GM19395 (cell line): ENCODE measurements at regions not wholly inside any gene's neighbourhood (a gene's known extent, or its start where the extent isn't known, plus 50 kb on each side); places are given as distances from the start of the nearest gene placed in this dataset.

Experiments
- ATAC-seq: cut with Tn5 transposase; IDR thresholded peaks from one replicate; pipeline ENCODE4 v1.9.1; 2021; ENCODE audit warnings: mild to moderate bottlenecking, moderate library complexity; ENCODE audit not compliant: unreplicated experiment

DNA sequence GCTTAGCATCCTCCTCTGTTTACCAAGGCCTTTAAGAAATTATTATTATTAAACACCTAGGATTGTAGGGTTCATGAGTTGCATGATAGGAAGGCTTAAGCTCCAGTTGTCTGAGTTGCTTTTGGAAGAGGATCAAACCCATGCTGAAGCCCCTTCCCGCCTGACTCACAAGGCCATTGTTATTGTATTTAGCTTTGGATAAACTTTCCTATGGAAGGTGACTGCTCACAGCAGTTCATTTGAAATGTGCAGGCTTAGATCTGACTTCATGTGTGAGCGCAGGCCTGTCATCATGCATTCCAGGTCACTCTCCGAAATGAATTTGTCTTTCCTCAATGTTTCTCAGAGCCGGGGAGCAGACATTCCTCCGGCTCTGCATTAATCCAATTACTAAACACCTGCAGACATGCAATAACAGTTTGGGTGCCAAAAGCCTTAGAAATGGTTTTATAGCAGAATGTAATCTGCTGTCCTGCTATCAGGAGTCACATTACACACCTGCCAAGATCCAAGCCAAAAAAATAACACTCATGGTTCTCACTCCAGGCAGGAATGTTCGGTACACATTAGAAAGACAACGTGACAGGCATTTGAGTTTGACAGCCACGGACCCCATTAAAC, 119.9 kb downstream of the OSR1 start:
- no peak for ATAC-seq

DNA sequence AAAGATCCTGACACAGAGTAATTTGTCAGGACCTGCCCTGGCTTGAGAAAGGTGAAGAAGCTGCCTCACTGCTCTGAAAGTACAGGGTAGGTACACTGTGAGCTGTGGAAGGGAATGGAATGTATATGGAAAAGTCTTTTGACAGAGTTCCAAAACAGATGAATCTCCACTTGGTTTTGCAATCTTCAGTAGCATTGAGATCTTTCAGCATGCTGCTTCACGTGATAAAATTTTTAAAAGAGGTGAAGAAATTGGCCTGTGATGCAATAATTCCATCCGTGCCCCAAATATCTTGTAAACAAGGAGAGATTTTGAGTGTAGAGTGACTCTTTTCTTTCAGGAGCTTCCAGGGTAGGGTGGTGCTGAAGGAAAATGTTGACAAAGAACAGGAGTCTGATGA, 123.1 kb downstream of the OSR1 start:
- ATAC-seq, result no peak

DNA sequence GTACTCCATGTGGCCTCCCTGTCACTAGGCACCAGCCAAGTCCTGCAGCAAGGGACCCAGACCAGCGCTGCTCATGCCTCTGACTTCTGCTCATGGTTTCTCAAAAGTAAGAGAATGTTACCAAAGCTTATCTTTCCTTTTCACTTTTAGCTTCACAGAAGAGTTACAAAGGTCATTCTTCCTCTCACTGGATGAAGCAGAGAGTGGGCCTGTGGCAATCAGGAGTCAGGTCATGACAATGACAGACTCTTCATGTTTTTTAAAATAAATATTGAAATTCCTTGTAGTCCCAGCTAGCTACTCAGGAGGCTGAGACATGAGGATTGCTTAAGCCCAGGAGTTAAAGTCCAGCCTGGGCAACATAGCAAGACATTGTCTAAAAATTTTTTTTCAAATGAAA, 126.1 kb downstream of the OSR1 start:
- no peak for ATAC-seq

DNA sequence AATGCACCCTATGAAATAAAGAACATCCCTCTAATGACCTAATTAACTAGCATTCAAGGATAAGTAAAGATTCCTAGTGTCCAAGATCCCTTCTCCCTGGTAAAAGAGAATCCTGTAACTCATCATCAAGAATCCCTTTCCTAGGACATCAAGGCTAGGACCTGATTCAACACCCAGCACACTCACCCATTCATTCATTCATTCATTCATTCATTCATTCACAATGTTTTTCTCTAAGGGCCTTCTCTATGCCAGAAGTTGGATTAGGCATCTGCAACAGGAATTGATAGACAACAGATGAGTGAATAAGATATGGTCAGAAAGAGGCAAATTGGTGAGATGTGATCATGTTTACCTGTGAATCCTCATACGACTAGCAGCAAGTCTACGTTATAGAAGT, 126.8 kb downstream of the OSR1 start:
- no peak for ATAC-seq

DNA sequence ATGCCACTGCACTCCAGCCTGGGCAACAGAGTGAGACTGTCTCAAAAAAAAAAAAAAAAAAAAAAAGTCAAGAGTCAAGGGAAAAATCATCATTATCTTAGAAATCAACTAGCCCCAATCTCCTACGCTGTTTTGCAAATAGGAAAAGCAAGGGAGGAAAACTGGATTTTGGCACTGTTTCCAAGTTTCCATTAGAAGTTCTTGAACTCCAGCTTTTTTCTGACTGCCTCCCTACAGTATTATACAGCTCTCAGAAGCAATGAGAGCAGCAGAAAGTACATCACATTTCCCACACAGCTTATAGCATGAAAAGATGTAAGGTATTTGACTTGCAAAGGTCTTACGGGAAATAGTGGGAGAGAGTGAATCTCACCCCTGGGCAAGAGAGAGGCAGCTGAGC, 127.8 kb downstream of the OSR1 start:
- ATAC-seq, result no peak

DNA sequence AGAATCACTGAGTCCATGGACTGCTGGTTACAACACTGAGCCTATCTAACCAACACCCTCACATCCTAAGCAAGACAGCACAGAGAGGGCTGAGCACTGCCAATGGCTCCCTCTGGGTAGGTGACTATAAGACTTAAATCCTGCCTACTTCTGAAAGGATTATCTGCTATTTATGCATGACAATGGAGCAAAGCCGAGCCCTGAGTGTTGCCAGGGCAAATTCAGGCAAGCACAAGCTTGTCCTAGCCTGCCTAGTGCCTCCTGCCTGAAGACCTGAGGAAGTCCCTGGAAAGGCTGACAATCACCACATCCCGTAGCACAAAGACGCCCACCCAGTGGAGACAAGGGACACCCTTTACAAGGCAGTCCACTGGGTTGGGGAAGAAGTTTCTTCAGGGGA, 129.7 kb downstream of the OSR1 start:
- ATAC-seq, result no peak

DNA sequence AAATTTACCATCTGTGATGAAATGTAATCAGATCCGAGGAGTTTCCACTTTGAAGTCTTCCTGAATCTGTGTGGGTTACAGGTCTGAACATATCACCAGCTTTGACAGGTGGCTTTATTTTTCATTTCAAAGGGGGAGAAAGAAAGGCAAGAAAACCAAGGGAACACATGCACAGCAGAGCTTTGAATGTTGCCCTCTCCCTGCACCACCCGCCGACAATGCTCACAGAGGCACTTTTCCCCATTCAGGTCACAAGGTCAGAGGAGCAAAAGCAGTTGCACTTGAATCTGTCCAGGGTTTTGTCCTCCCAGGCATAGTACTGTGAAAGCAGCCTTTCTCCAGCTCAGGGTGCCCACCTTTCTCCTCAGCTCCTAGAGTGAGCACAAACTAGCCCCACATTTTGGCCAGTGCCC, 130.2 kb downstream of the OSR1 start:
- ATAC-seq, result no peak

DNA sequence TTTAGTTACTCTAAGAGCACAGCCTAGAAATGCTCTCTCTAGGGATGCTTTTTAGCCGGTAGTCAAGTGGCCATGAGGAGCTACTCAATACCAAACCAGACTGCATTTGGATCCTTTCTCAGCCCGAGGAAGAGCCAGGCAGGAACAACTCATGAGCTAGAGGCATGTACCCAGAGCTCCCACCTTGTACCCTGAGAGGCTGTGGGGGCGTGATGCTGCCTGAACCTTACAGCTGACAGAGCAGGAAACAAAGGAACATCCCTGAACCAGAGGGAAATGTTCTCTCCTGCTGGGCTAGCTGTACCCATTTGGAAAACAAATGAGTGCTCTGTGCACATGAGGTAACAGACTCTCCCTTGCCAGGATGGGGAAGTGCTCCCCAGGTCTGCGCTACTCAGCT, 131.6 kb downstream of the OSR1 start:
- no peak for ATAC-seq

DNA sequence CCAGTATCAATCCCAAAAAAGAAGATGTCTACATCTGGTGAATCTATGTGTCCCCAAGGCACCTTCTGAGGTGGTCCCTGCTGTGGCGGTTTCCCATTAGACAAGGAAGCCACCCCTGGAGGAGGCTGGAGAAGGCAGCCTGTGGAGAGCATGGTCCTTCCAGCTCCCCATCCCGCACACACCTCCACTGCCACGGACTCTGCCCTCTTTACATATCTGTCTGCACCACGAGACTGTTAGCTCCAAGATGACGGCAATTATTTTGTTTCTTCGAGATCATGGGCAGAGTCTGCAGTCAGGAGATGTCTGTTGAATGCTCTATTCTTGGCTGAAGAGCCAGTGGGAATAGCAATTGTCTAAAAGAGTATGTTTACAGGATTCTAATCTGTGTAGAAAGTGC, 132.0 kb downstream of the OSR1 start:
- ATAC-seq, result no peak

DNA sequence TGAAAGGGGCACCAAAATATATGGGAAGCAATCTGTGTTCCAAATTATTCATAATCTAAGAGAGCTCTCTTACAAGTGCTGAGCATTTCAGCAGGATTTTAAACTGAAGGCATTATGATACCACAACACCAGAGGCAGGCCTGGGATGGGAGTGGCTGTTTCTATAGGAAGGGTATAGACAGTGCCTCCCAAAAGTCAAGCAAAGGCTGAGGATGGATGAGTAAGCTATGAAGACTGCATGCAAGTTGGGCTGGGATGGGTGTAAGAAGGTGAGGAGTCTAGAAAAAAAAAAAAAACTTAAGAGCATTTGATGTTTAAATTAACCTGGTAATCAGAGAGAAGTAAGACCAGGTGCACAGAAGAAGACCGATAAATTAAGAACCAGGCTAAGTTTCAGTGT, 132.5 kb downstream of the OSR1 start:
- no peak for ATAC-seq

DNA sequence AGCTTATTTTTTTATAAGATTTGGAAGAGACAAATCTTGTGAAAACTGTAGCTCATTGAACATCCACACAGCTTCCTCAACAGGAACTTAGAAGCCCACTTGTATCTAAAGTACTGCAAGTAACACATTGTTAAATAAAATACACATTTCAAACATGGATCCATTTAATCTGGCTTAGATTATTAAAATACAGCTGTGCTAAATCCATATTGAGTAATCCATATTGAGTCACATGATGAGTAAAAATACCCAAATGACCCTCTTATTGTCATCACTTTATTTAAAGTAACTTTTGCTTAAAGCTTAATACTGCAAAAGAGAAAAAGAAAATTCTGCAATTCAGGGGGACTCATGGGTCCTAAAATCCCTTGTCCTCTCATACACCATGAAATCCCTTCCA, 133.3 kb downstream of the OSR1 start:
- no peak for ATAC-seq

DNA sequence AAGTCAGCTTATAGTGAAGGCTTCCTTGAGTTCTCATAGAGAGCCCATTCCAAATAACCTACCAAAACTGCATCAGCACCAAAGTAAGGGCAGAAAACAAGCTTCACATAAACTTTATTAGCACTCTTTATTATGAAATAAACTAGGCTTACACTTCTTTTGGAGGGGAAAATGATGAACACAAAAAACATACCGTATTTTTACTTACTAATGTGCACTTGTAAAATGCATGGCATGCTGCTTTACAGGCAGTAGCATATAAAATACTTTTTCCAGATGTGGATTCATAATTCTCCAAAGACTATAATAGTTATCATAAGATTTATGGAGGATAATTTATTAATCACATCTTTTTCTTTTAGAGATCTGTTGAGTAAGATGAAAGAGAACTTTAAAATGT, 133.9 kb downstream of the OSR1 start:
- ATAC-seq, result no peak

DNA sequence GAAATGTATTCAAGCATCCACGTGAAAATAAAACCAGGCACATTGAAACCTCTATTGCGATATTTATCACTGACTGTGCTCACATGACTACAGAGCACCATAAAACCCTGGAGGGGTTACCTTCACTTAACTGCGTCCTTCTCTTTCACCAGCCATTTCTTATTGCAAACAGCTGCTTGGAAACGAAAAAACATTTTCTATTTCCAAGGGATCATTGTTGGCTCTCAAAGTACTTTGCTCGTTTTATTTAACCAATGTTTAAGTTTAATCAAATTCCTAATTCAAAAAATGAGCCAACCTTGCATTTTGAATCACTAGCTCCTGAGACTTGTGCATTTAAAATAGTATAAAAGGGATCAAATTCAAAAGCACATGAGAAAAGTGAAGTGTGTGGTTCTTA, 134.4 kb downstream of the OSR1 start:
- ATAC-seq, result no peak

DNA sequence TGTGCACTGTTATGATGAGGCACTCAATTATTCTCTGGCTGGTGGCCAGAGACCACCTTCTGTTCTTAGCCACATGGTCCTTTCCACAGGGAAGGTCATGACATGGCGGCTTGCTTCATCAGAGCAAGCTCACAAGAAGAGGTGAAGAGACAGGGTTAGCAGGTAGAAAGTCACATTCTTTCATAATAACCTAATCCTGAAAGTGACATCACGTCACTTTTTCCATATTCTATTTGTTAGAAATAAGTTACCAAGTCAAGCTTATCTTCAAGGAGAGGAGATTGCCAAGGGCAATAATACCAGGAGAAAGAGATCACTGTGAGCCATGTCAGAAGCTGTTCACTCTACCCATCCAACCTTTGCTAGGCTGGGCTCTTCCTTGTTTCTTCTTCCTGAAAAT, 139.4 kb downstream of the OSR1 start:
- no peak for ATAC-seq

DNA sequence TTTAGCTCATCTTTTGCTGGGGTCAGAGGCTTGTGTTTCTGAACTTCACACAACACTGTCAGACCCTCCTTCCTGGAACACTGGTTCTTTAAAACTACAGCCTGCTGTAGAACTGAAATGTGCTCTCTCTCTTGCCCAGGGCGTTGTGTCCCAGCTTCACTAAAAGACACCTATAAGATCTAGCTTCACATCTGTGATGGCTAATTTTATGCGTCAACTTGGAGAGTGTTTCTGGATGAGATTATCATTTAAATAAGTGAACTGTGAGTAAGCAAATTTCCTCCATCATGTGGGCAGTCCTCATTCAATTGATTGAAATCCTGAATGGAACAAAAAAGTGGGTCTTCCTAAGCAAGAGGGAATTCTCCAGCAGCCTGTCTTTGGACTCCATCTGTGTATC, 140.3 kb downstream of the OSR1 start:
- ATAC-seq, result no peak

DNA sequence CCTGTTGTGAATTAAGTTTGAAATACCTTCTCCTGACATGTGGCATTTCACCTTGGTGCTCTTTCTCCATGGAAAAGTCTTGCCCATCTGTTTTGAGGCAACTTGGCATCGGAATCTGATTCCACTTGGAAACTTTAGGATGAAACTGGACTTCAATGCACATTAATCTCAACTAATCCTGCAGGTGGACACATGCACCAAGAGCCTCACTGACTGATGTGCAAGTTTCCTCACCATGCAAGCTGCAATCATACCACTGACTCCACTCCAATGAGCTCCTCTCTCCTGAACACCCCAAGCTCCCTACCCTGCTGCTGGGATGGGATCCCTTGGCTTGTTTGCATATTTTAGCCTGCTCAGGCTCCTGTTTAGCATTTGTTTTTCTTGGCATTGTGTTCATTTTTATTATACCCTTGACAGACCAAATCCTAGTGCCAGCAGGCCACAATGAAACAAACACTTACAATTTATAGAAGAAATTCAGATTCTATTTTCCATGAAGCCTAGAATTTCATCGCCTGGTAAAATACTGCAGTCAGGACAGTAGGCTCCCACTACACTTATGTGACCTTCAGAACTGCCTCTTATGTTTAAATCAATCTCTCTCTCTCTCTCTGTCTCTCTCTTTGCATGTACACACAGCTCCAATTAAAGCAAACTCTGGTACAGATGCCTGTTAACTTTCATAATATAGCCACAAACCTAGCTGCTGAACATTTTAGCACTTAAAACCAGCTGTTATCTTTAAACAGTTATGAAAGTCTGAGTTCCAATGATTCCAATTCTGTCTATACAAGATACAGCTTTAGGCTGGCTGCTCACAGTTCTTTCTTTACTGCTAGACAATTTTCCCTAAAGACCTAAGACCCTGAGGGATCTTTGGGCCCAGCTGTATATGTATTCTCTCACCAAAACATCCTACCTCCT, 141.5 kb downstream of the OSR1 start:
- ATAC-seq, result no peak

DNA sequence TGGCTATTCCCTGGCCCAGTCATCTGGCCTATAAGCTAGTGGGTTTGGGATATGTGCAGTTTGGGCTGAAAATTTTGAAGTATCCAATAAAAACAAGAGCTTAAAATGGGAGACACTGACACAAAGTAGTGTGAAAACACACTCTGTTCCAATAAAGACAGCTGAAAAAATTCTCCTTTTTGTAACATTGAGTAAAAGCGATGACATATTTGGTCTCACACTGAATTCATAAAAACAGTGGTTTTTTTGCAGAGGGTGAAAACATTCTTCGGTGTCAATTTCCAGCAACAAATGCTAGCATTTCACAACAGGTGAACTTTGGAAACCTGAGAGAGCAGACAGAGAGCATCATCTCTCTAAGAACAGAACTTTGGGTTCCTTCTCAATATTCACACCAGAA, 142.2 kb downstream of the OSR1 start:
- ATAC-seq, result no peak

DNA sequence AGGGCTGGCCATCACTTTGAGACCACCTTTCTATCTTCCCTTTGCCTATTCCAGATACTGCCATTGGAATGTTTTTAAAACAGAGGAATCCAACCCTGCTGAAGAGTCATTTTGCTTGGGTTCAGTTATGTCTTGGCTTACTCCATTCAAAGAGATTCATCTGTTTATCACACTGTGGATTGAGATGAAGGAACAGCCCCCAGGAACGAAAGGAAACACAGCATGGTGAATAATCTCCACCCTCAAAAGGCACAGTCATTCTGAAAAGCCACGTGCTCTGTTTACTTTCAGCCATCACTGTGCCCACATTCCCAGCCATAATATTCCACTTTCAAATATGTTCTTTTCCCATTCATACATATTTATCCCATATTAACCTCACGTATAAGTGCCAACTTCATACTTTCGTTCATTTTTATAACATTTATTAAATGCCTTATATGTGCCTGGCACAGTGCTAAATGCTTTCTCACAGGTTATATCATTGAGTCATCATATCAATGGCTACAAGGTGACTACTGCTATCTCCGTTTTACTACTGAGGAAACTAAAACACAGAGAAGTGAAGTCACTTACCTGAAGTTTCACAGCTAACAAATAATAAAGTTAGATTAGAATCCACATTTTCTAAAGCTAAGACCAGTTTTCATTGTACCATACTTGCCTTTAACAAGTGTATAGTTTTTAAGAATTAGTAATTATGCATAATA, 143.6 kb downstream of the OSR1 start:
- ATAC-seq, result no peak

DNA sequence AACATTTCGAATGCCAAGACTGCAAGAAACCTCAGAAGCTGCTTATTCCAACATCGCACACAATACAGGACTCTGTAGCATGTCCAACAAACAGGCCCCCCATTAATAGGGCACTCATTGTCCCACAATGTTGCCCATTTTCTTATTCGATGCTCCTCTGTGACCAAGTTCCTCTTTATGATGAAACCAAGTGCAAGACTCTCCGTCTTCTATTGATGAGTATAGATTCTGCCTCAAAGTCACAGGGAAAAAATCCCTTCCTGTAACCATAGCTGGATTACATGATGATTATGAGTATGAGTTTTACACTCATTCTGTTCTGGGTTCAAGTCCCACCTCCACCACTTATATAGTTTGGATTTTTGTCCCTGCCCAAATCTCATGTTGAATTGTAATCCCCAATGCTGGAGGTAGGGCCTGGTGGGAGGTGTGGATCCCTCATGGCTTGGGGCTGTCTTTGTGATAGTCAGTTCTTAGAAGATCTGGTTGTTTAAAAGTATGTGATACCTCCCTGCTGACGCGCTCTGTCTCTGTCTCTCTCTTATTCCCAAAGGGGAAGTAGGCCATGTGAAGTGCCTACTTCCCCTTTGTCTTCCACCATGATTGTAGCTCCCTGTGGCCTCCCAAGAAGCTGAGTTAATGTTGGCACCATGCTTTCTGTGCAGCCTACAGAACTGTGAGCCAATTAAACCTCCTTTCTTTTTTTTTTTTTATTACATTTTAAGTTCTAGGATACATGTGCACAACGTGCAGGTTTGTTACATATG, 148.7 kb downstream of the OSR1 start:
- no peak for ATAC-seq

DNA sequence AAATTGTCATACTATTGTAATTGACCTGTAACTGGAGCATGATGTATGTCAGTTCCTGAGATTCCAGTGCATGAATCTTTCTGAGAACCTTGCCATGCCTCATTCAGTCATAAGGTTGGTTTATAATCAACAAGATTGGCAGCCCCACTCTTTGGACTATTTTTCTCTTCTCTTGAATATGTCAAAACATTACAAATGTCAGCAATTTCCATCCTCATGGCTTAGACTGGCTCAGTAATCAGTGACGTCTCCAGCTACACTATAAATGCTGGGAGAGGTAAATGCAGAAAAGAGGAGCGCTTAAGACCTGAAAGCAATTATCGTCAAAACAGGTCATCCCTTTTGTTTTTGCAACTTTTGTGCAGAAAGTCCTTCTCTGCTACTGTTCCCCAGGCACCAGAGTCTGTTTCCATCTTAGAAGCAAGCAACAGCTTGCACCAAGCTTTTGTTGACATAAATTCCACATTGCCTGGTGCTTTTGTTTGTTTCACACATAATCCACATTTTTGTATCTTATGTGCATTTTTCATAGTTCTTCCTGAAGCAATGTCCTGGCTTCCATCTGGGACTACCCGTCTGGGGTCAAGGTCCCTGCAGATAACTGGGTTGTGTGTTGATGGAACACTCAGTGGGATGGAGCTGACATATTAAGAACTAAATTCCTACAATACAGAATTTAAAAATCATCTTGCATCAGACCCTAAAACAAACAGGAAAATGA, 149.8 kb downstream of the OSR1 start:
- no peak for ATAC-seq

DNA sequence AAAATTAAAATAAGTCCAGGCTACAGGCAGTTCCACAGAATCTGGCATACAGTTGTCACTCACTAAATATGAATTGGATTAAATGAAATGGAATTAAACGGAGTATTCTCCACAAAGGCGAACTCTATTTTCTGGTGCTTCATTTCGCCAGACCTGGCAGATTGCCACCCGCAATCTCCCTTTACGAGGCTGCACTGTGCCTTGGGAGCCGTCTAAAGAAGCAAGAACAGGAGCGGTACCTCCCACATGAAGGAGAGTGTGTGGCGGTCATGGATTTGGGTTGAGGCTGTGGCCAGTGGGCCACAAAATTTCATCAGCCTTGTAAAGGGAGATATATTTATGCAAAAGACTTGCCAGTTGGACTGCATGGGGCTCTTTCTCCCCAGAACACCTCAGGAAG, 151.0 kb downstream of the OSR1 start:
- ATAC-seq, result no peak
